GM13976 (cell line): ENCODE measurements at regions not wholly inside any gene's neighbourhood (a gene's known extent, or its start where the extent isn't known, plus 50 kb on each side); places are given as distances from the start of the nearest gene placed in this dataset.

Experiments
- DNase-seq: peaks from one replicate; pipeline ENCODE4 v3.0.0; 2012; ENCODE audit warnings: low spot score
- CTCF ChIP-seq: IDR thresholded peaks from 2 replicates; pipeline ENCODE4 v1.5.1; 2012; ENCODE audit warnings: borderline replicate concordance, mild to moderate bottlenecking; ENCODE audit not compliant: insufficient read depth; ENCODE audit errors: extremely low read depth, missing control alignments, control extremely low read depth
- in situ Hi-C: fragments of 300-500 bp; cut with MboI; formaldehyde crosslinking; loops from one replicate; pipeline ENCODE4 v1.12.0; 2022; ENCODE audit warnings: low sequenced_read_pairs, mixed read lengths, inconsistent platforms; ENCODE audit not compliant: unreplicated experiment

GRCh38 chr18:41545091-41545888 lies 409.7 kb upstream of the PIK3C3 start:
- in situ Hi-C loops = no loop called here
- DNase-seq = no peak
- no peak for TF ChIP-seq CTCF

DNA sequence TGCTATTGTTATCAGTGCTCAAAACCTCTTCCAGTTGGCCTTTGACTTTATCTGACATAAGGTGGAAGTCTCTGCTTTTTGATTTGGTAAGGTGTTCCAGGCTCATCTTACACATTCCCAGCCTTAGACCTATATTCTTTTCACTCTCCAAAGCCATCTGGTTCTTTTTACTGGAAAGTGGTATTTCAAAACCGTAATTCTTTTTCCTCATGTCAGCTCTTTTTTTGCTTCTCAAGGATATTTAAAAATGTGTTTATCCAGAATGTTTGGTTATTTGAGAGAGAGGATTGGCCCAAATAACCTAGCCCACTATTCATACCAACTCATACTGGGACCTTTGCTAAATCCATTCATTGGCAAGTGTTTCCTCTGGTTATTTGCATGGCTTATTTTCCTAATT lies 411.2 kb upstream of the PIK3C3 start:
- no peak for DNase-seq
- TF ChIP-seq CTCF = no peak
- in situ Hi-C loops = no loop called here

- no peak for DNase-seq
- in situ Hi-C loops = no loop called here
- TF ChIP-seq CTCF = no peak
Observed at GRCh38 chr18:41540237-41540871, 414.7 kb upstream of the PIK3C3 start.

- in situ Hi-C loops = no loop called here
- TF ChIP-seq CTCF = no peak
- DNase-seq = no peak
Observed at GRCh38 chr18:41538751-41539150, 416.3 kb upstream of the PIK3C3 start.

- no peak for DNase-seq
- no peak for TF ChIP-seq CTCF
- in situ Hi-C loops = no loop called here
Observed at GRCh38 chr18:41537666-41538065, 417.4 kb upstream of the PIK3C3 start.

GRCh38 chr18:41532344-41533086 lies 422.5 kb upstream of the PIK3C3 start:
- no peak for TF ChIP-seq CTCF
- in situ Hi-C loops = no loop called here
- no peak for DNase-seq
